Calu3 (cell line): ENCODE measurements at regions not wholly inside any gene's neighbourhood (a gene's known extent, or its start where the extent isn't known, plus 50 kb on each side); places are given as distances from the start of the nearest gene placed in this dataset.

Experiments
- BruUV-seq: library from RNA; stranded (reverse); fragments of 400-500 nt; replicated peaks from 2 replicates; lab custom pipeline; 2021; lab: Mats Ljungman, UMichigan
- CTCF ChIA-PET: fragments of 300-600 bp; sonication (Branson Sonifier 250); formaldehyde crosslinking; loops from one replicate; lab custom pipeline; 2022; ENCODE audit warnings: antibody characterized with exemption; lab: Charles Lee
- DNase-seq: peaks from one replicate; pipeline ENCODE4 v3.0.0; 2022
- H3K27ac Mint-ChIP-seq: one replicate; pipeline ENCODE4 v1.8.0; 2022; ENCODE audit warnings: mixed read lengths; ENCODE audit not compliant: unreplicated experiment
- H3K27me3 Mint-ChIP-seq: one replicate; pipeline ENCODE4 v1.8.0; 2022; ENCODE audit warnings: mixed read lengths; ENCODE audit not compliant: unreplicated experiment
- H3K36me3 Mint-ChIP-seq: one replicate; pipeline ENCODE4 v1.8.0; 2022; ENCODE audit warnings: mild to moderate bottlenecking, moderate library complexity, mixed read lengths; ENCODE audit not compliant: insufficient read depth, unreplicated experiment
- H3K4me1 Mint-ChIP-seq: one replicate; pipeline ENCODE4 v1.8.0; 2022; ENCODE audit warnings: mild to moderate bottlenecking, low read depth, mixed read lengths; ENCODE audit not compliant: unreplicated experiment
- H3K4me3 Mint-ChIP-seq: one replicate; pipeline ENCODE4 v1.8.0; 2022; ENCODE audit warnings: mild to moderate bottlenecking, low read depth, moderate library complexity, mixed read lengths; ENCODE audit not compliant: unreplicated experiment
- H3K9me3 Mint-ChIP-seq: one replicate; pipeline ENCODE4 v1.8.0; 2022; ENCODE audit warnings: low read depth, mixed read lengths; ENCODE audit not compliant: unreplicated experiment
- intact Hi-C: fragments of 100-400 bp; cut with micrococcal nuclease; formaldehyde crosslinking; loops from one replicate; pipeline ENCODE4 v1.10.0; 2022; ENCODE audit not compliant: unreplicated experiment
- TF ChIP-seq, protein P1 (sequence below): fragments of 200-600 bp; IDR thresholded peaks from one replicate; pipeline ENCODE4 v1.8.0; 2022; ENCODE audit warnings: antibody characterized with exemption; ENCODE audit not compliant: unreplicated experiment

GRCh38 chr18:61618816-61619215, 274.0 kb downstream of the RNF152 start:
- CTCF ChIA-PET: no interaction called here
- peaks cover 8% of the 10 kb centered on the region for H3K9me3 Mint-ChIP-seq
- no peaks in the 10 kb centered on the region for H3K4me1 Mint-ChIP-seq
- BruUV-seq: no TSS peak
- H3K36me3 Mint-ChIP-seq: no peaks in the 10 kb centered on the region
- TF ChIP-seq, protein P1, sequence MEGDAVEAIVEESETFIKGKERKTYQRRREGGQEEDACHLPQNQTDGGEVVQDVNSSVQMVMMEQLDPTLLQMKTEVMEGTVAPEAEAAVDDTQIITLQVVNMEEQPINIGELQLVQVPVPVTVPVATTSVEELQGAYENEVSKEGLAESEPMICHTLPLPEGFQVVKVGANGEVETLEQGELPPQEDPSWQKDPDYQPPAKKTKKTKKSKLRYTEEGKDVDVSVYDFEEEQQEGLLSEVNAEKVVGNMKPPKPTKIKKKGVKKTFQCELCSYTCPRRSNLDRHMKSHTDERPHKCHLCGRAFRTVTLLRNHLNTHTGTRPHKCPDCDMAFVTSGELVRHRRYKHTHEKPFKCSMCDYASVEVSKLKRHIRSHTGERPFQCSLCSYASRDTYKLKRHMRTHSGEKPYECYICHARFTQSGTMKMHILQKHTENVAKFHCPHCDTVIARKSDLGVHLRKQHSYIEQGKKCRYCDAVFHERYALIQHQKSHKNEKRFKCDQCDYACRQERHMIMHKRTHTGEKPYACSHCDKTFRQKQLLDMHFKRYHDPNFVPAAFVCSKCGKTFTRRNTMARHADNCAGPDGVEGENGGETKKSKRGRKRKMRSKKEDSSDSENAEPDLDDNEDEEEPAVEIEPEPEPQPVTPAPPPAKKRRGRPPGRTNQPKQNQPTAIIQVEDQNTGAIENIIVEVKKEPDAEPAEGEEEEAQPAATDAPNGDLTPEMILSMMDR: no peak
- no peak for DNase-seq
- intact Hi-C loops: no loop called here
- peaks cover 28% of the 10 kb centered on the region for H3K27me3 Mint-ChIP-seq
- no peak overlapping the region for H3K4me3 Mint-ChIP-seq
- H3K27ac Mint-ChIP-seq: no peak overlapping the region

DNA sequence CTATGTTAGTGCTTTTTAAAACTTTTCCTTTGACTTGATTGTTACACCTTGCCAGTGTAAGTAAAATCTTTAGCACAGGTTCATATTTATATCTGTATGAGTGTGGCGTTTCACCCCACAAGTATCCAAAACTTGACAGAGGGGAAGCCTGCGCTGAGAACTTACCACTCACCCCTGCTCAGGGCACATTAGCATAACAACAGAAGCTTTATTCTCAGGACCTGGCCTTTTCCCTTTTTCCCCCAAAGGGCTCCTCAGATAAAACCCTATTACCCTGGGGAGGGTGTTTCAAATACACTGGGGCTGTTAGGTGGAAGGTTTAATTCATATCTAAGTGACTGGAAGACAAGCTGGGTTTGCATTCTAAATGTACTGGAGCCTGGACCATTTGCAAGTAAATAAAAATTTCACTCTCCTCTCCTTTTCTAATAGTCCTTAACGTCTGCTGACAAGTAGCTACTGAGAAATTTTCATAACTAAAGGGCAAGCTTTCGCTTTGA, 276.6 kb downstream of the RNF152 start:
- CTCF ChIA-PET: no interaction called here
- BruUV-seq: no TSS peak
- H3K4me3 Mint-ChIP-seq: no peak overlapping the region
- DNase-seq: no peak
- H3K27ac Mint-ChIP-seq: no peak overlapping the region
- TF ChIP-seq, protein P1: no peak
- H3K36me3 Mint-ChIP-seq: no peaks in the 10 kb centered on the region
- intact Hi-C loops: no loop called here
- peaks cover 8% of the 10 kb centered on the region for H3K9me3 Mint-ChIP-seq
- H3K27me3 Mint-ChIP-seq: peaks cover 28% of the 10 kb centered on the region
- H3K4me1 Mint-ChIP-seq: no peaks in the 10 kb centered on the region

- intact Hi-C loops: no loop called here
- no peak overlapping the region for H3K27ac Mint-ChIP-seq
- no peak overlapping the region for H3K4me3 Mint-ChIP-seq
- peaks cover 3% of the 10 kb centered on the region for H3K9me3 Mint-ChIP-seq
- CTCF ChIA-PET: no interaction called here
- no TSS peak for BruUV-seq
- no peaks in the 10 kb centered on the region for H3K36me3 Mint-ChIP-seq
- peaks cover 4% of the 10 kb centered on the region for H3K4me1 Mint-ChIP-seq
- no peak for DNase-seq
- no peaks in the 10 kb centered on the region for H3K27me3 Mint-ChIP-seq
- TF ChIP-seq, protein P1: no peak
Measured at GRCh38 chr18:61612517-61612916, 279.3 kb downstream of the CDH20 start.

- Mint-ChIP-seq H3K36me3 (no peaks in the 10 kb centered on the region), H3K4me3 (no peak overlapping the region), H3K9me3 (peaks cover 3% of the 10 kb centered on the region), H3K4me1 (peaks cover 9% of the 10 kb centered on the region), H3K27me3 (no peaks in the 10 kb centered on the region), H3K27ac (no peak overlapping the region)
- intact Hi-C loops: no loop called here
- TF ChIP-seq, protein P1: no peak
- DNase-seq: no peak
- CTCF ChIA-PET: no interaction called here
- no TSS peak for BruUV-seq
Measured at GRCh38 chr18:61609131-61609530, 275.9 kb downstream of the CDH20 start.
